A673 (cell line): ENCODE measurements at regions not wholly inside any gene's neighbourhood (a gene's known extent, or its start where the extent isn't known, plus 50 kb on each side); places are given as distances from the start of the nearest gene placed in this dataset.

Source experiments
- BruUV-seq: library from RNA; stranded (reverse); fragments of 400-500 nt; replicated peaks from 2 replicates; lab custom pipeline; 2021; lab: Mats Ljungman, UMichigan
- CTCF ChIA-PET: fragments of 300-600 bp; sonication (Branson Sonifier 250); formaldehyde crosslinking; loops from one replicate; lab custom pipeline; 2022; ENCODE audit warnings: antibody characterized with exemption; lab: Charles Lee
- POLR2A ChIA-PET: fragments of 300-600 bp; sonication (Branson Sonifier 250); formaldehyde crosslinking; loops from one replicate; lab custom pipeline; 2022; ENCODE audit warnings: antibody characterized with exemption; ENCODE audit not compliant: low non-redundant PET; lab: Charles Lee
- DNase-seq: peaks from one replicate; pipeline ENCODE4 v3.0.0-alpha.2; 2015; ENCODE audit warnings: low spot score
- H3K27ac ChIP-seq: fragments of 200-600 bp; sonication (generic); 2 replicates; pipeline ENCODE4 v1.5.1; 2016; ENCODE audit warnings: mixed run types, low read depth, mild to moderate bottlenecking, mixed read lengths, antibody characterized with exemption, low read length; ENCODE audit not compliant: poor library complexity, severe bottlenecking
- H3K27me3 ChIP-seq: fragments of 200-600 bp; sonication (generic); replicated peaks from 2 replicates; pipeline ENCODE4 v1.6.1; 2017; ENCODE audit warnings: mixed run types, low read depth, mild to moderate bottlenecking, mixed read lengths, antibody characterized with exemption, low read length; ENCODE audit not compliant: insufficient read depth, poor library complexity
- H3K36me3 ChIP-seq: fragments of 200-600 bp; sonication (generic); 2 replicates; pipeline ENCODE4 v1.6.1; 2016; ENCODE audit warnings: mixed run types, mild to moderate bottlenecking, mixed read lengths, antibody characterized with exemption, low read length; ENCODE audit not compliant: insufficient read depth, poor library complexity, severe bottlenecking
- H3K4me1 ChIP-seq: fragments of 200-600 bp; sonication (generic); 2 replicates; pipeline ENCODE4 v1.6.1; 2017; ENCODE audit warnings: mixed run types, mild to moderate bottlenecking, mixed read lengths, antibody characterized with exemption, low read length; ENCODE audit not compliant: insufficient read depth, poor library complexity, severe bottlenecking
- H3K4me3 ChIP-seq: fragments of 200-600 bp; sonication (generic); 2 replicates; pipeline ENCODE4 v1.5.1; 2016; ENCODE audit warnings: low read depth, mixed run types, mild to moderate bottlenecking, mixed read lengths, low read length; ENCODE audit not compliant: poor library complexity, severe bottlenecking
- H3K9me3 ChIP-seq: fragments of 200-600 bp; sonication (generic); 2 replicates; pipeline ENCODE4 v1.6.1; 2016; ENCODE audit warnings: mixed run types, low read depth, mild to moderate bottlenecking, mixed read lengths, antibody characterized with exemption, low read length; ENCODE audit not compliant: poor library complexity, severe bottlenecking
- EZH2 ChIP-seq: fragments of 200-600 bp; sonication (generic); IDR thresholded peaks from 2 replicates; pipeline ENCODE4 v1.6.1; 2017; ENCODE audit warnings: borderline replicate concordance, low read depth, mild to moderate bottlenecking, mixed read lengths, antibody characterized with exemption, low read length; ENCODE audit not compliant: poor library complexity, severe bottlenecking
- intact Hi-C: fragments of 100-400 bp; cut with micrococcal nuclease; formaldehyde crosslinking; loops from one replicate; pipeline ENCODE4 v1.10.0; 2022; ENCODE audit not compliant: unreplicated experiment
- TF ChIP-seq, protein P1 (sequence below): fragments of 300-800, 200-600 bp; sonication (generic); conservative IDR thresholded peaks from 2 replicates; pipeline ENCODE4 v1.5.1; 2017; ENCODE audit warnings: low read depth, mild to moderate bottlenecking, antibody characterized with exemption, low read length, moderate library complexity, mixed read lengths

DNA sequence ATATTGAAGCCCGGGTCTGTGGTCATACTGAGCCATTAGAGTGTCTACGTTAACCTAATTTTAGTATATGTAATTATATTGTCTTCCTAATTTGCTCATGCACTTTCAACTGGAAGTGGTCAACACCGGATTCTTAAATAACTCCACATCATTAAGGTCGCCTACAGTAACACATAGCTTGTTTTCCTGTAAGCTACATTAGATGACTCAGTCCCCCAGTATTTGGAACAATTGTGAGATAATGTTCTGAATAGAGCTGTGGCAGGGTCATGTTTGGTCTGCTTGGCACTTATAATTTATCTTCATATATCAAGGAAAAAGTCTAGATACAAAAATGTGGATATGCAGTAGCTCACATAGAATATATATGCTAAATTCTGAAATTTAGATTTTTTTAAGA, 486.2 kb downstream of the IGSF11 start:
- Histone ChIP-seq H3K27ac (no peak overlapping the region), H3K9me3 (no peaks in the 10 kb centered on the region), H3K27me3 (no peaks in the 10 kb centered on the region), H3K4me3 (no peak overlapping the region), H3K4me1 (no peaks in the 10 kb centered on the region), H3K36me3 (no peaks in the 10 kb centered on the region)
- POLR2A ChIA-PET = no interaction called here
- TF ChIP-seq EZH2 = no peak
- TF ChIP-seq, protein P1, sequence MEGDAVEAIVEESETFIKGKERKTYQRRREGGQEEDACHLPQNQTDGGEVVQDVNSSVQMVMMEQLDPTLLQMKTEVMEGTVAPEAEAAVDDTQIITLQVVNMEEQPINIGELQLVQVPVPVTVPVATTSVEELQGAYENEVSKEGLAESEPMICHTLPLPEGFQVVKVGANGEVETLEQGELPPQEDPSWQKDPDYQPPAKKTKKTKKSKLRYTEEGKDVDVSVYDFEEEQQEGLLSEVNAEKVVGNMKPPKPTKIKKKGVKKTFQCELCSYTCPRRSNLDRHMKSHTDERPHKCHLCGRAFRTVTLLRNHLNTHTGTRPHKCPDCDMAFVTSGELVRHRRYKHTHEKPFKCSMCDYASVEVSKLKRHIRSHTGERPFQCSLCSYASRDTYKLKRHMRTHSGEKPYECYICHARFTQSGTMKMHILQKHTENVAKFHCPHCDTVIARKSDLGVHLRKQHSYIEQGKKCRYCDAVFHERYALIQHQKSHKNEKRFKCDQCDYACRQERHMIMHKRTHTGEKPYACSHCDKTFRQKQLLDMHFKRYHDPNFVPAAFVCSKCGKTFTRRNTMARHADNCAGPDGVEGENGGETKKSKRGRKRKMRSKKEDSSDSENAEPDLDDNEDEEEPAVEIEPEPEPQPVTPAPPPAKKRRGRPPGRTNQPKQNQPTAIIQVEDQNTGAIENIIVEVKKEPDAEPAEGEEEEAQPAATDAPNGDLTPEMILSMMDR = no peak
- BruUV-seq = no TSS peak
- no peak for DNase-seq
- CTCF ChIA-PET = no interaction called here
- intact Hi-C loops = no loop called here

DNA sequence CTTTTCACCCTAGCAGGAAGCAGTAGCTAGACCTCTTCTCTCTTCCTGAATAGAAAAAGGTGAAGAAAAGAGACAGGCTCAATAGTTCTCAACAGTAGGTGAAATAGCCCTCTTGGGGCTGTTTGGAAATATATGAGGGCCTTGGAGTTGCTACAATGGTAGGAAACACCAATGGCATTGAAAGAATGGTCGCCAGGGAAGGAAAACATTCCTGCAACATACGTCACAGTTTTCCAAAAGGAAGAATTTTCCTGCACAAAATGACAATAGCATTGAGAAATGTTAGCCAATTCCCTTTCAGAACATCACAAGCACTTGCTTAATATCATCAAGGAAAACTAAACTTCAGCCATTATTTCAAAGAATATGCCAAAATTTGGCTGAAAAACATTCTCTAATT, 484.5 kb downstream of the IGSF11 start:
- no peaks in the 10 kb centered on the region for H3K36me3 ChIP-seq
- POLR2A ChIA-PET = no interaction called here
- TF ChIP-seq, protein P1 = no peak
- no peak for TF ChIP-seq EZH2
- H3K4me3 ChIP-seq = no peak overlapping the region
- no peaks in the 10 kb centered on the region for H3K4me1 ChIP-seq
- CTCF ChIA-PET = no interaction called here
- no peaks in the 10 kb centered on the region for H3K9me3 ChIP-seq
- BruUV-seq = no TSS peak
- DNase-seq = no peak
- intact Hi-C loops = no loop called here
- no peak overlapping the region for H3K27ac ChIP-seq
- H3K27me3 ChIP-seq = no peaks in the 10 kb centered on the region

DNA sequence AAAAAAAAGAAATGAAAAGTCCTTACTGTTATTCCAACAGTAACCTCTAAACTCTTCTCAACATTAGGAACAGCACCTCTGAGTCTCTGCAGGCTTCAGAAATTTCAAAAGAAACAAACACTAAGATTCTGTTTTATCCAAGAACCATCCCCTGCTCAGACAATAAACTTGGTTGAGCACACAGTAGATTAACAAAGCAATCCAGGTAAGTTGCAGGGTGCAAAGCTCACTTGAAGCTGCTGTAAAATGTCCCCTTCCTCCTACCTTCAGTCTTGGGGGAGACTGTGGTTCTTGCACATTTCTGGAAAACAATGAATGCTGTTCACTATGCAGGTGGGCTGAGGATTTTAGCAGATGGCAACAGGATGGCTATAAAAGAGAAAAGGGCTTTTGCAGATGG, 484.1 kb downstream of the IGSF11 start:
- BruUV-seq = no TSS peak
- Histone ChIP-seq H3K36me3 (no peaks in the 10 kb centered on the region), H3K9me3 (no peaks in the 10 kb centered on the region), H3K4me1 (no peaks in the 10 kb centered on the region), H3K27me3 (no peaks in the 10 kb centered on the region), H3K4me3 (no peak overlapping the region), H3K27ac (no peak overlapping the region)
- ChIA-PET POLR2A (no interaction called here), CTCF (no interaction called here)
- TF ChIP-seq, protein P1 = no peak
- TF ChIP-seq EZH2 = no peak
- no peak for DNase-seq
- intact Hi-C loops = no loop called here
